ENCODE measurements at regions not wholly inside any gene's neighbourhood (a gene's known extent, or its start where the extent isn't known, plus 50 kb on each side); places are given as distances from the start of the nearest gene placed in this dataset.

- DNase-seq (ENCODE audit: low spot score), result no peak
These were observed 53.7 kb upstream of the MTPN start for GRCh38 chr7:136030867-136031318.

GRCh38 chr7:136030330-136030729, 53.2 kb upstream of the MTPN start:
- no peak for DNase-seq (ENCODE audit: low spot score)

- no peak for DNase-seq (ENCODE audit: low spot score)
These were observed 50.0 kb upstream of the MTPN start for GRCh38 chr7:136027160-136027559.
